Duodenal mucosa (tissue), 2 donors: ENCODE measurements at regions not wholly inside any gene's neighbourhood (a gene's known extent, or its start where the extent isn't known, plus 50 kb on each side); places are given as distances from the start of the nearest gene placed in this dataset.
A peak's percentile ranks its signal among the peaks of the same experiment; 100 is the strongest.

Experiments used
- H3K27ac ChIP-seq: one replicate; pipeline ENCODE4 v1.7.0; 2013; ENCODE audit warnings: low read depth, low read length
- H3K27me3 ChIP-seq, 2 donors: one replicate each; pipeline ENCODE4 v1.7.0; 2013; ENCODE audit warnings: low read length in 2 of 2, control low read depth in 1 of 2; ENCODE audit not compliant: insufficient read depth in 2 of 2, control insufficient read depth in 1 of 2
- H3K36me3 ChIP-seq, 2 donors: one replicate each; pipeline ENCODE4 v1.7.0; 2013; ENCODE audit warnings: low read length in 2 of 2, control low read depth in 1 of 2; ENCODE audit not compliant: insufficient read depth in 2 of 2, control insufficient read depth in 1 of 2
- H3K4me1 ChIP-seq, 2 donors: one replicate each; pipeline ENCODE4 v1.7.0; 2013; ENCODE audit warnings: low read length in 2 of 2, control low read depth in 1 of 2; ENCODE audit not compliant: insufficient read depth in 2 of 2, control insufficient read depth in 1 of 2
- H3K4me3 ChIP-seq, 2 donors: one replicate each; pipeline ENCODE4 v1.7.0; 2013; ENCODE audit warnings: low read length in 2 of 2, low read depth in 1 of 2
- H3K9ac ChIP-seq, 2 donors: one replicate each; pipeline ENCODE4 v1.7.0; 2013; ENCODE audit warnings: low read length in 2 of 2, low read depth in 1 of 2
- H3K9me3 ChIP-seq, 2 donors: one replicate each; pipeline ENCODE4 v1.7.0; 2013; ENCODE audit warnings: low read length in 2 of 2, control low read depth in 1 of 2; ENCODE audit not compliant: control insufficient read depth in 1 of 2

DNA sequence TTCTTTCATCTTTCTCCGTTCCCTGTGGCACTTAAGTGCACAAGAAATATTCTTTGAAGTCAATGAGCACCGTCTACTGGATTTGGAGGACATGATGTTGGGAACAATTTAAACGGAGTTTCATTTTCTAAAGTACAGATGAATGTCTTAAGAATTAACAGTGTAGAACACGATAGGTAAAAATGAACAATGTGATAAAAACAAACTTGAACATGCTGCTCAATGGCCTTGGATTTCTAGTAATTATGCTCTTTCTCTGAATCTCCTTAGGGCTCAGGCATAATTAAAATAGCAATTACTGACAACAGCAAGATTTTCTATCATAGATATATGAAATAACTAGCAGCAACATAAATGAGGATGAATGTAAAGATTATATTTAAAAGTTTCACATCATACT, 142.2 kb upstream of the CDH6 start:
- no peaks in the 10 kb centered on the region for H3K9me3 ChIP-seq
- H3K27ac ChIP-seq = no peak overlapping the region
- no peak overlapping the region for H3K4me3 ChIP-seq
- H3K9ac ChIP-seq = no peak overlapping the region
- H3K4me1 ChIP-seq = peaks cover 16 to 30% of the 10 kb centered on the region in 2 donors
- H3K36me3 ChIP-seq = no peaks in the 10 kb centered on the region
- no peaks in the 10 kb centered on the region for H3K27me3 ChIP-seq

DNA sequence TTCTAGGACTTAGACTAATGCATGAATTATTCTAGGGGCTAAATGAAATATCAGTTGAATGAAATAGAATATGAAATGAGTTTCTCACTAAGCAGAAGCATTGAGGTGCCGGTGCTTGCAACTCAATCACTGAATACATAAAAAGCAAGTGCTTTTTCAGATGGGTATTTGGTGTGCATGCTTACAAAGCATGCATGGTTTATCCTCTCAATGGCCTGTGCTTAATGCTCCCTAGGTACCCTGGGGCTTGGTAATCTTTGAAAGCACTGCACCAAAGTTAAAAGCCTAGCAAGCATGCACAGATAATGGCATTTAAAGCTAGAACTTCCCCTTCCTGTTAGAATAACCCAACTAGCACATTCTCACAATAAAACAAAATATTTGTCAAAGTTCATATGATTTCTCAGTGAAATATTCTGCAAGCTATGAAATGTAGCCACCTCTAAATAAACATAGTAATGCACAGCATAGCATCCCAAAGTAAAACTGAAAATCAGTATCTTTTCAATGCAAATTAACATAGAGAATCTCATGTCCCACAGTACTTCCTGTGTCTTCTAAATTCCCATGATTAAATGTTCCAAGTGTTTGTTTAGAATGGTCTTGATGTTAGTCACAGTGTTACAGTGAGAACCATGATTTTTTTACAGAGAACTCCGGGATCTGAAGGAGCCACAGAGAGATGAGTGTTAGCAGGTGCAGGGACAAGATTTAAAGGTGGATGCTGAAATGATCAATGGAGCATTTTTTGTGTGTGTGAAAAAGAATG, 143.4 kb upstream of the CDH6 start:
- no peak overlapping the region for H3K4me3 ChIP-seq
- H3K9me3 ChIP-seq = no peaks in the 10 kb centered on the region
- peaks cover 16 to 30% of the 10 kb centered on the region in 2 donors for H3K4me1 ChIP-seq
- no peaks in the 10 kb centered on the region for H3K27me3 ChIP-seq
- no peak overlapping the region for H3K9ac ChIP-seq
- H3K27ac ChIP-seq = no peak overlapping the region
- H3K36me3 ChIP-seq = no peaks in the 10 kb centered on the region

DNA sequence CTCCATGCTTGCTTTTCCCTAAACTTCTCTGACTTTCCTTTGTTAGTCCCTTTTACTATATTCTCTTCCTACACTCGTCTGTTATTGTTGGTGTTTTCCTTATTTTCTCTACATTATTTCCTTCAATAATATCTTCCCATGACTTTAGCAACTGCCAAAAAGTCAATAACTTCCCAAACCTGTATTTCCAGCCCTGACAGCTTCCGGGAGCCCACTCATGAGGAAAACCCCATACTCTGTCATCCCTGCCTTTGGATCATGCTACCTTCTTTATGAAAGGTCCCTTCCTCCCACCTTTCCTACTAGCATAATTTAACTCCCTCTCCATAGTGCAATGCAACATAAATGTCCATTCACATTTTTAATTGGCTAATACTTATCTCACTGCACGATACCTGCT, 144.0 kb upstream of the CDH6 start:
- Histone ChIP-seq H3K27ac (no peak overlapping the region), H3K27me3 (no peaks in the 10 kb centered on the region), H3K4me3 (no peak overlapping the region), H3K36me3 (no peaks in the 10 kb centered on the region), H3K9me3 (no peaks in the 10 kb centered on the region), H3K9ac (no peak overlapping the region), H3K4me1 (peaks cover 16 to 30% of the 10 kb centered on the region in 2 donors)

DNA sequence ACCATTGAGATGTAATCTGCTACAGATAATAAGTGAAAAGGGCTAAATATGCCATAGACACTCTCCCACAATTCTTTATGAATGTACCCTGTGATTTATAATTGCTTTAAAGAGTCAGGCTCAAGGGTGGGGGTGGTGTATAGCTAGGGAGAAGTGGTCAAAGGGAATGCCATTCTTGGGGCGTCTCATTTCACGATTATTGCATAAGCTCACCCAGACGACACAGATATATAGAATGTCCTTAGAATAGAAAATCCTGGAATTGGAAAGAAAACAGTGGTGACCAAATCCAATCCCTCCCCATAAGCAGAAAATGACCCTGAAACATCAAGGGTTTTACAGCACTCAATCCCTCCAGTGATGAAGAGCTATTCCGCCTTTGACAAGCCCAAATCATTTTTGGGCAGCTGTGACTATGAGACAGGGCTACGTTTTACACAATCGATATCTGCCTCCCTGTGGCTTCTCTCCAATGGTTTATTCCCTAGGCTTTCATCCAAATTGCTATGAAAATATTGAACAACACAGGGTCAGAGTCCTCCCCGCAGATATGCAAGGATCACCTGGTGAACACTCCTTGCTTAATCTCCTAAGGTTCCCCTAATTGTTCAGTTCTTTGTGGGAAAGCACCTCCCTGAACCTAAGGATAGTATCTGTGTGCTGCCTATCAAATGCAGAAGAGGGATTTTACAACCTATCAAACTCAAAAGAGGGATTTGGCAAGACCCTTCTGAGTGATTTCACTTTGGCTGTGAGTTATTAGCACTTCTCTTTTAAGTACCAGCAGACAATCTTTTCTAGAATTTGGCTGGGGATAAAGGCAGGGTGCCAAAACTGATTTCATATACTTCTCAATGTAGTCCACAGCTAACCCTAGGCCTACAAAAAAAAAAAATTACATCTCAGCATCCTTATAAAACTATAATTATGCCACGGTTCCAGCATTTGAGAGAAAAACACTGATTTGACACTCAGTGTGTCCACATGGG, 144.9 kb upstream of the CDH6 start:
- H3K4me1 ChIP-seq = peaks cover 16 to 30% of the 10 kb centered on the region in 2 donors
- H3K9ac ChIP-seq = no peak overlapping the region
- no peak overlapping the region for H3K27ac ChIP-seq
- peak overlapping the region in 1 of 2 donors; percentile 40 for H3K4me3 ChIP-seq
- no peaks in the 10 kb centered on the region for H3K36me3 ChIP-seq
- no peaks in the 10 kb centered on the region for H3K27me3 ChIP-seq
- no peaks in the 10 kb centered on the region for H3K9me3 ChIP-seq

DNA sequence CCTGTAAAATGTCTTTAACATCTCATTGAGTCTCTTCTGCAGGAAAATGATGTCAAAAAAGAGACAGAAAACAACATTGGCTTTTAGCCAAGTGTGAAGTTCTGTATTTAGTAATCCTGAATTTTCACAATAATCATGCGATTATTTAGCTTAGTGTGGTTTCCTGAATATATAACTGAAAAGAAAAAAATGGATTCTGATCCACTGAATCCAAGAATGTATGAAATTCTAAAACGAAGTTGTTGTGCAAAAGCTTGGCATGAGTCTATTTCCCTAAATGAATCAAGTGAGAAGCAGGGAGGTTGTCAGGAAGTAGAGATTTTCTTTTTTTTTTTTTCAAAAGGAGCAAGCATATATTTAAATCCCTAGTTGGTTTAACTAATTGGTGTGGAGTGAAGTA, 145.9 kb upstream of the CDH6 start:
- no peaks in the 10 kb centered on the region for H3K36me3 ChIP-seq
- peaks cover 16 to 30% of the 10 kb centered on the region in 2 donors for H3K4me1 ChIP-seq
- no peak overlapping the region for H3K9ac ChIP-seq
- H3K4me3 ChIP-seq = no peak overlapping the region
- H3K27me3 ChIP-seq = no peaks in the 10 kb centered on the region
- no peaks in the 10 kb centered on the region for H3K9me3 ChIP-seq
- no peak overlapping the region for H3K27ac ChIP-seq

DNA sequence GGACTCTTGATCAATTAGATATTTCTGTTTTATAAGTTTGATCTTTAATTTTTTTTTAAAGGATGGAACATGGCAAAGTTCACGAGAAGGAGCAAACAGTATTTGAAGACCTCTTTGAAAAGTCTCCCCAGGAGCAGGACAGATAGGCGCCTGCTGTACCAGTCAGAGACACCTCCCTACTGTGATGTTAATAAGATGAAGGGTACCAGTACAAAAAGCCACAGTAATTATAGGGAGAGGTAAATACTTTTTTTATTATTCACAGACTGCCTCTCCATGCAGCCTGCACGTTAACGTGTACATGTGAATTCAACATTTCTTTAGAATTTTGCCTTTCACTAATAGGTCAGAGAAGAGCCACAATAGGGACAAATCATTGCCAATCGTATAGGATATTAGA, 146.5 kb upstream of the CDH6 start:
- Histone ChIP-seq H3K27ac (no peak overlapping the region), H3K4me3 (no peak overlapping the region), H3K9ac (no peak overlapping the region), H3K36me3 (no peaks in the 10 kb centered on the region), H3K4me1 (peaks cover 16 to 26% of the 10 kb centered on the region in 2 donors), H3K9me3 (no peaks in the 10 kb centered on the region), H3K27me3 (no peaks in the 10 kb centered on the region)

DNA sequence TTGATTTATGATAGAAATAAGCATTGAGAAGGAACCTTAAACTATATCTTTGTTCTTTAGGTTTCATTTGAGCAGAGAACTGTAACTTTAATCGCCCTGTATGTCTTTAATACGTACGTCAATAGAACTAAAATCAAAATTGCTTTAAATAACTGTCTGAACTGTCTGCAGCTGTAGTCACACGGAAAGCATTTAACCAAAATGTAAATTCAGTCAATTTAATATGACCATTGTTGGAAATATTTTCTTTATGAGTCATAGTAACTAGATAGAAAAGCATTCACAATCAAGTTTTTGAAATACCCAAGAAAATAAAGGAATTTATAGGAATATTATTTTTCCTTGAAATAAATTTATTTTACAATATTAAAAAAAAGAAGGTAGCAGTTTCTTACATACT, 157.1 kb upstream of the CDH6 start:
- no peak overlapping the region for H3K9ac ChIP-seq

DNA sequence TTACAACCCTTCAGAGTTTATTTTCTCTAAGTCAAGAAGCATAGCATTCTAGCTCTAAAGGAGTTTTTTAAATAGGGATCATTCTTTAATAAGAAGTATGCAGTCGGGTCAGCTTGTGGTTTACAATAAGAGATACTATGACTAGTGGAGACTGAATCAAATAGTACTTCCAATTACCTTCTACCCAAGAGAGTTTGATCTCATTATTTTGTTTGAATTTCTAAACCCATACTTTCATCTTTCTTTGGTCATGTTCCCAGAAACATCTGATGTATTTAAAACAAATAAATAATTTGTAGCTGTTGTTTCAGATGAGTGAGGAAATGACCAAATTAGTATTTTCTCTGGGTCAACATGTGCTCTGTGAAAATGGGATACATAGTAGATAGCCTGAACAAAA, 160.2 kb upstream of the CDH6 start:
- peaks cover 5 to 7% of the 10 kb centered on the region in 2 donors for H3K4me1 ChIP-seq
- no peaks in the 10 kb centered on the region for H3K36me3 ChIP-seq
- H3K9ac ChIP-seq = no peak overlapping the region
- no peak overlapping the region for H3K27ac ChIP-seq
- no peak overlapping the region for H3K4me3 ChIP-seq
- no peaks in the 10 kb centered on the region for H3K27me3 ChIP-seq
- no peaks in the 10 kb centered on the region for H3K9me3 ChIP-seq

More for the DNA sequence above, 157.1 kb upstream of the CDH6 start:
- Histone ChIP-seq H3K4me3 (no peak overlapping the region), H3K27me3 (no peaks in the 10 kb centered on the region), H3K4me1 (peaks cover 5% of the 10 kb centered on the region in 2 donors), H3K36me3 (no peaks in the 10 kb centered on the region), H3K9me3 (no peaks in the 10 kb centered on the region), H3K27ac (no peak overlapping the region)

DNA sequence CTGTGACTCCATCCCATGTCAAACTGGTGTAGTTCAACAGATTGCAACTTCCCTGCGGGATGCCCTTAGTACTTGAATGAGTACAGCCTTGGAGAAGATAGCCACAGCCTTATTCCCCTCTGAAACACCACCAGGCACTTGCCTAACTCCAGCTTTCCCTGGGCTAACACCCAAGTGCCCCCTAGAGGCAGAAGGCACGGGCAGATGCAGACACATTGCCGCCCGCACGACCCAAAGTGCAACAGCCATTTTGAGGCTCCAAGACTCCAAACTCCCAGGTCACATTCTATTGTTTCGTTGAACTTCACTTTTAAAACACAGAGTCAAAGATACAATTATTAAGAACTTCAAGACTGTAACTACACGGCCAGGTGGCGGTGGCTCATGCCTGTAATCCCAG, 163.6 kb upstream of the CDH6 start:
- no peak overlapping the region for H3K27ac ChIP-seq

DNA sequence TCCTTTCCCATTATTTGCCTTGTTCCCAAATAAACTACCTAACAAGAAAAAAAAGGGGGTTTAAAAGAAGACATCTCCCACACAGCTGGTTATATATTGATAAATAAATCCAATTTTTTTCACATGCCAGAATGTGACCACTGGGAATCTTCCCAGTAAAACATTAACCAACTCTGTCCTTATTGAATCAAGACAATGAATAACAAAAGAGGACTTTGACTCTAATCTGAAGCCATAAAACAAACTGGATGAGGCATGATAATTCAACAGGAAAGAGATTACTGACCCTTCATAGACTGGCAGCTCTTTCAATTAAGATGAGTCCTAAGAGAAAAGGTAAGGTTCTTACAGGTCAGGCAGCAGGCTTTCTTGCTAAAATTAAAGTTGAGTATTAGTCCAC, 165.8 kb upstream of the CDH6 start:
- no peaks in the 10 kb centered on the region for H3K9me3 ChIP-seq
- H3K4me1 ChIP-seq = peaks cover 5 to 26% of the 10 kb centered on the region in 2 donors
- no peak overlapping the region for H3K9ac ChIP-seq
- H3K27me3 ChIP-seq = no peaks in the 10 kb centered on the region
- H3K36me3 ChIP-seq = no peaks in the 10 kb centered on the region
- H3K27ac ChIP-seq = no peak overlapping the region
- H3K4me3 ChIP-seq = no peak overlapping the region

More for the DNA sequence above, 163.6 kb upstream of the CDH6 start:
- Histone ChIP-seq H3K9me3 (no peaks in the 10 kb centered on the region), H3K9ac (no peak overlapping the region), H3K4me3 (no peak overlapping the region), H3K4me1 (peaks cover 5 to 22% of the 10 kb centered on the region in 2 donors), H3K27me3 (no peaks in the 10 kb centered on the region), H3K36me3 (no peaks in the 10 kb centered on the region)
